H9 (cell line): ENCODE measurements at regions not wholly inside any gene's neighbourhood (a gene's known extent, or its start where the extent isn't known, plus 50 kb on each side); places are given as distances from the start of the nearest gene placed in this dataset.

ENCODE experiments used
- DNase-seq: peaks from one replicate; pipeline ENCODE4 v3.0.0-alpha.2; 2017
- H2AFZ ChIP-seq: one replicate; pipeline ENCODE4 v1.6.1; 2013; ENCODE audit warnings: mild to moderate bottlenecking, low read length, control low read depth, moderate library complexity
- H2AK5ac ChIP-seq: 2 replicates; pipeline ENCODE4 v1.6.1; 2013; ENCODE audit warnings: low read length, control low read depth, mixed read lengths; ENCODE audit not compliant: insufficient read length
- H2BK120ac ChIP-seq: one replicate; pipeline ENCODE4 v1.6.1; 2013; ENCODE audit warnings: low read depth, mild to moderate bottlenecking, low read length, control low read depth, inconsistent platforms; ENCODE audit not compliant: poor library complexity, severe bottlenecking
- H2BK12ac ChIP-seq: 2 replicates; pipeline ENCODE4 v1.6.1; 2013; ENCODE audit warnings: low read length, control low read depth, mixed read lengths, low read depth; ENCODE audit not compliant: insufficient read length
- H2BK15ac ChIP-seq: 2 replicates; pipeline ENCODE4 v1.6.1; 2013; ENCODE audit warnings: low read depth, low read length, control low read depth
- H2BK20ac ChIP-seq: one replicate; pipeline ENCODE4 v1.6.1; 2013; ENCODE audit warnings: low read depth, mild to moderate bottlenecking, low read length, control low read depth, inconsistent platforms; ENCODE audit not compliant: poor library complexity, severe bottlenecking
- H2BK5ac ChIP-seq: 2 replicates; pipeline ENCODE4 v1.6.1; 2013; ENCODE audit warnings: low read length, control low read depth, mixed read lengths; ENCODE audit not compliant: insufficient read length
- H3K14ac ChIP-seq: 2 replicates; pipeline ENCODE4 v1.6.1; 2013; ENCODE audit warnings: low read length, control low read depth; ENCODE audit not compliant: insufficient read depth
- H3K18ac ChIP-seq: 2 replicates; pipeline ENCODE4 v1.6.1; 2013; ENCODE audit warnings: low read depth, mild to moderate bottlenecking, mixed read lengths, low read length, control low read depth; ENCODE audit not compliant: insufficient read length
- H3K23ac ChIP-seq: 2 replicates; pipeline ENCODE4 v1.6.1; 2013; ENCODE audit warnings: low read length, control low read depth, mixed read lengths, low read depth; ENCODE audit not compliant: insufficient read length
- H3K23me2 ChIP-seq: 2 replicates; pipeline ENCODE4 v1.6.1; 2013; ENCODE audit warnings: low read depth, mild to moderate bottlenecking, mixed read lengths, low read length, control low read depth; ENCODE audit not compliant: insufficient read length, poor library complexity, severe bottlenecking
- H3K27ac ChIP-seq: 2 replicates; pipeline ENCODE4 v1.5.1; 2013; ENCODE audit warnings: low read length, control low read depth, mixed read lengths, low read depth; ENCODE audit not compliant: insufficient read length
- H3K27me3 ChIP-seq: 2 replicates; pipeline ENCODE4 v1.6.1; 2013; ENCODE audit warnings: low read length, control low read depth, inconsistent platforms; ENCODE audit not compliant: insufficient read depth
- H3K4ac ChIP-seq: 2 replicates; pipeline ENCODE4 v1.6.1; 2013; ENCODE audit warnings: low read depth, mild to moderate bottlenecking, control low read depth, inconsistent platforms, low read length, moderate library complexity
- H3K4me1 ChIP-seq: 2 replicates; pipeline ENCODE4 v1.6.1; 2013; ENCODE audit warnings: low read length, control low read depth, inconsistent platforms; ENCODE audit not compliant: insufficient read depth
- H3K4me2 ChIP-seq: 2 replicates; pipeline ENCODE4 v1.6.1; 2013; ENCODE audit warnings: low read length, control low read depth, mixed read lengths; ENCODE audit not compliant: insufficient read length, insufficient read depth
- H3K56ac ChIP-seq: 2 replicates; pipeline ENCODE4 v1.6.1; 2013; ENCODE audit warnings: low read depth, mild to moderate bottlenecking, mixed read lengths, low read length, control low read depth; ENCODE audit not compliant: insufficient read length
- H3K79me1 ChIP-seq: 2 replicates; pipeline ENCODE4 v1.6.1; 2013; ENCODE audit warnings: low read depth, mild to moderate bottlenecking, moderate library complexity, low read length, control low read depth, inconsistent platforms; ENCODE audit not compliant: insufficient read depth, poor library complexity, severe bottlenecking
- H3K79me2 ChIP-seq: 2 replicates; pipeline ENCODE4 v1.6.1; 2013; ENCODE audit warnings: low read length, control low read depth, inconsistent platforms; ENCODE audit not compliant: insufficient read depth
- H3K9ac ChIP-seq: 2 replicates; pipeline ENCODE4 v1.6.1; 2013; ENCODE audit warnings: low read length, control low read depth, mixed read lengths; ENCODE audit not compliant: insufficient read length; ENCODE audit errors: extremely low read depth
- H3K9me3 ChIP-seq: one replicate; pipeline ENCODE4 v1.6.1; 2013; ENCODE audit warnings: low read depth, low read length, inconsistent platforms; ENCODE audit not compliant: control insufficient read depth
- H3T11ph ChIP-seq: one replicate; pipeline ENCODE4 v1.6.1; 2013; ENCODE audit warnings: mild to moderate bottlenecking, low read length, control low read depth, inconsistent platforms
- H4K20me1 ChIP-seq: one replicate; pipeline ENCODE4 v1.6.1; 2013; ENCODE audit not compliant: control insufficient read depth, insufficient read length, insufficient read depth
- H4K5ac ChIP-seq: 2 replicates; pipeline ENCODE4 v1.6.1; 2013; ENCODE audit warnings: low read depth, mild to moderate bottlenecking, mixed read lengths, low read length, control low read depth; ENCODE audit not compliant: insufficient read length
- H4K8ac ChIP-seq: replicated peaks from 2 replicates; pipeline ENCODE4 v1.6.1; 2013; ENCODE audit warnings: low read length, control low read depth, mixed read lengths, low read depth; ENCODE audit not compliant: insufficient read length
- H4K91ac ChIP-seq: 2 replicates; pipeline ENCODE4 v1.6.1; 2013; ENCODE audit warnings: low read depth, mild to moderate bottlenecking, moderate library complexity, mixed read lengths, low read length, control low read depth; ENCODE audit not compliant: insufficient read length
- H3K27ac Mint-ChIP-seq, 3 experiments: 2 replicates in 2 of 3; 3 replicates in 1 of 3; pipeline ENCODE4 v1.8.0; 2020 to 2021; ENCODE audit warnings: mixed read lengths in 3 of 3, mild to moderate bottlenecking in 1 of 3, moderate library complexity in 1 of 3
- H3K27me3 Mint-ChIP-seq: 2 replicates; pipeline ENCODE4 v1.8.0; 2021; ENCODE audit warnings: low read depth, mild to moderate bottlenecking, moderate library complexity, mixed read lengths
- H3K36me3 Mint-ChIP-seq, 3 experiments: 2 replicates in 2 of 3; 3 replicates in 1 of 3; pipeline ENCODE4 v1.8.0; 2020 to 2021; ENCODE audit warnings: low read depth in 3 of 3, mixed read lengths in 3 of 3; ENCODE audit not compliant: insufficient read depth in 1 of 3
- H3K4me1 Mint-ChIP-seq, 2 experiments: 2 replicates each; pipeline ENCODE4 v1.8.0; 2020; ENCODE audit warnings: mixed read lengths in 2 of 2
- H3K4me3 Mint-ChIP-seq, 2 experiments: 2 replicates in 1 of 2; 3 replicates in 1 of 2; pipeline ENCODE4 v1.8.0; 2020 to 2021; ENCODE audit warnings: mild to moderate bottlenecking in 2 of 2, mixed read lengths in 2 of 2, moderate library complexity in 1 of 2
- H3K9me3 Mint-ChIP-seq, 2 experiments: 2 replicates in 1 of 2; 3 replicates in 1 of 2; pipeline ENCODE4 v1.8.0; 2020; ENCODE audit warnings: mild to moderate bottlenecking in 2 of 2, mixed read lengths in 2 of 2, moderate library complexity in 1 of 2
- WGBS: extraction: QIAGEN DNeasy Blood & Tissue Kit; methylation state at CpG from one replicate; pipeline ENCODE4 v1.1.7; 2013; ENCODE audit warnings: missing lambda C conversion rate, low lambda C conversion rate, mixed read lengths; ENCODE audit not compliant: insufficient read length; ENCODE audit errors: extremely low coverage; 5-methylcytosine and 5-hydroxymethylcytosine counted together
- TF ChIP-seq, protein P1 (sequence below): fragments of 200-600 bp; sonication (generic); conservative IDR thresholded peaks from 3 replicates; pipeline ENCODE4 v1.8.0; 2021; ENCODE audit warnings: antibody characterized with exemption, mild to moderate bottlenecking

DNA sequence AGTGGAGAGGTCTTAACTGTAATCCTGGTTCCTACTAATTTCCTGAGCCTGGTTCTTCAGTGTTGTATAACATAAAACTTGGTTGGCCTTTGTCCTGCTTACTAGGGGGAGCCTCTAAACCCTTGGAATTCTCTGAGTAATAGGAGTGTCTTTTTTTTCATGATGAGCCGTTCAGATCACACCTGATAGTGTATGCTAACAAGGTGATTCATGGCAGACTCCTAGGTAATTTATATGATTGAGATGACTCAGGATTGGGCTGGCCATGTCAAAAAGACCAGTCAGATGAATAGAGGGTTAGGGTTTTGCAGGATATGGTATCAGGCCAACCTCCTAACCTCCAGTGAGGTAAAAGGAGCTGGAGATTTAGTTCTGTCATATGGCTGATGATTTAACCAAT, 135.8 kb upstream of the KLF12 start:
- H4K91ac ChIP-seq: no peak overlapping the region
- H2BK5ac ChIP-seq: no peak overlapping the region
- no peak overlapping the region for H3K23ac ChIP-seq
- no peak overlapping the region for H3K4me2 ChIP-seq
- no peaks in the 10 kb centered on the region for H3K9me3 ChIP-seq
- WGBS: no CpG with 5 or more reads among the region's 1 CpG
- no peaks in the 10 kb centered on the region for H3K4me1 ChIP-seq
- H4K20me1 ChIP-seq: no peaks in the 10 kb centered on the region
- Mint-ChIP-seq H3K27me3 (no peaks in the 10 kb centered on the region), H3K9me3 (peaks cover 4 to 16% of the 10 kb centered on the region in 2 experiments; a peak in 4 of 5 replicates), H3K4me3 (no peak overlapping the region), H3K27ac (no peak overlapping the region), H3K36me3 (peaks cover 0 to 3% (median 2%) of the 10 kb centered on the region in 3 experiments; a peak in 3 of 7 replicates), H3K4me1 (no peaks in the 10 kb centered on the region)
- H4K5ac ChIP-seq: no peak overlapping the region
- H3K79me1 ChIP-seq: no peaks in the 10 kb centered on the region
- no peak overlapping the region for H2AK5ac ChIP-seq
- TF ChIP-seq, protein P1, sequence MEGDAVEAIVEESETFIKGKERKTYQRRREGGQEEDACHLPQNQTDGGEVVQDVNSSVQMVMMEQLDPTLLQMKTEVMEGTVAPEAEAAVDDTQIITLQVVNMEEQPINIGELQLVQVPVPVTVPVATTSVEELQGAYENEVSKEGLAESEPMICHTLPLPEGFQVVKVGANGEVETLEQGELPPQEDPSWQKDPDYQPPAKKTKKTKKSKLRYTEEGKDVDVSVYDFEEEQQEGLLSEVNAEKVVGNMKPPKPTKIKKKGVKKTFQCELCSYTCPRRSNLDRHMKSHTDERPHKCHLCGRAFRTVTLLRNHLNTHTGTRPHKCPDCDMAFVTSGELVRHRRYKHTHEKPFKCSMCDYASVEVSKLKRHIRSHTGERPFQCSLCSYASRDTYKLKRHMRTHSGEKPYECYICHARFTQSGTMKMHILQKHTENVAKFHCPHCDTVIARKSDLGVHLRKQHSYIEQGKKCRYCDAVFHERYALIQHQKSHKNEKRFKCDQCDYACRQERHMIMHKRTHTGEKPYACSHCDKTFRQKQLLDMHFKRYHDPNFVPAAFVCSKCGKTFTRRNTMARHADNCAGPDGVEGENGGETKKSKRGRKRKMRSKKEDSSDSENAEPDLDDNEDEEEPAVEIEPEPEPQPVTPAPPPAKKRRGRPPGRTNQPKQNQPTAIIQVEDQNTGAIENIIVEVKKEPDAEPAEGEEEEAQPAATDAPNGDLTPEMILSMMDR: no peak
- no peak overlapping the region for H3T11ph ChIP-seq
- H2BK120ac ChIP-seq: no peak overlapping the region
- H2BK12ac ChIP-seq: no peak overlapping the region
- no peak for DNase-seq
- H3K18ac ChIP-seq: no peak overlapping the region
- H2BK20ac ChIP-seq: no peak overlapping the region
- no peak overlapping the region for H4K8ac ChIP-seq
- H3K23me2 ChIP-seq: no peaks in the 10 kb centered on the region
- no peak overlapping the region for H2AFZ ChIP-seq
- H3K27ac ChIP-seq: no peak overlapping the region
- no peak overlapping the region for H3K14ac ChIP-seq
- no peaks in the 10 kb centered on the region for H3K27me3 ChIP-seq
- no peak overlapping the region for H3K9ac ChIP-seq
- no peak overlapping the region for H3K4ac ChIP-seq
- H3K56ac ChIP-seq: no peak overlapping the region
- H3K79me2 ChIP-seq: no peaks in the 10 kb centered on the region
- no peak overlapping the region for H2BK15ac ChIP-seq
